ENCODE measurements at regions not wholly inside any gene's neighbourhood (a gene's known extent, or its start where the extent isn't known, plus 50 kb on each side); places are given as distances from the start of the nearest gene placed in this dataset.
A peak's percentile ranks its signal among the peaks of the same experiment; 100 is the strongest.
"Not testable (repeated sequence)": the region's sequence is repeated elsewhere in the genome, so short reads cannot be mapped to it uniquely, and the experiment has no call there.

GRCh38 chr12:17695495-17695894 lies 394.5 kb downstream of the RERGL start:
- DNase-seq: no peak

- DNase-seq: no peak
Measured at GRCh38 chr12:17691369-17691768, 398.6 kb downstream of the RERGL start.

- no peak for DNase-seq
Measured at GRCh38 chr12:17680220-17680619, 409.8 kb downstream of the RERGL start.

- no peak for DNase-seq
Measured at GRCh38 chr12:17666641-17667324, 423.2 kb downstream of the RERGL start.

- DNase-seq: no peak
Measured at GRCh38 chr12:17665839-17666238, 424.2 kb downstream of the RERGL start.

GRCh38 chr12:17661250-17661649 lies 428.7 kb downstream of the RERGL start:
- DNase-seq: no peak

GRCh38 chr12:17652436-17652835 lies 437.6 kb downstream of the RERGL start:
- no peak for DNase-seq

GRCh38 chr12:17642340-17642650 lies 447.7 kb downstream of the RERGL start:
- no peak for DNase-seq

- DNase-seq: no peak
Measured at GRCh38 chr12:17640615-17641014, 449.4 kb downstream of the RERGL start.

GRCh38 chr12:17618831-17619230 lies 471.2 kb downstream of the RERGL start:
- no peak for DNase-seq

GRCh38 chr12:17609701-17610100 lies 480.3 kb downstream of the RERGL start:
- no peak for DNase-seq

GRCh38 chr12:17609153-17609552 lies 480.8 kb downstream of the RERGL start:
- DNase-seq: no peak

- DNase-seq: no peak
Measured at GRCh38 chr12:17595111-17595510, 494.9 kb downstream of the RERGL start.

- DNase-seq: no peak
Measured at GRCh38 chr12:17593715-17594406, 496.1 kb downstream of the RERGL start.

GRCh38 chr12:17592472-17592871 lies 497.5 kb downstream of the RERGL start:
- no peak for DNase-seq

GRCh38 chr12:17591005-17591681 lies 498.9 kb downstream of the RERGL start:
- DNase-seq: no peak

GRCh38 chr12:17588968-17589367 lies 501.0 kb downstream of the RERGL start:
- peak; percentile 47 for DNase-seq

GRCh38 chr12:17579205-17580026 lies 510.6 kb downstream of the RERGL start:
- no peak for DNase-seq

- no peak for DNase-seq
Measured at GRCh38 chr12:17577405-17577804, 512.6 kb downstream of the RERGL start.

GRCh38 chr12:17572250-17572649 lies 517.7 kb downstream of the RERGL start:
- no peak for DNase-seq

GRCh38 chr12:17571047-17571446 lies 518.9 kb downstream of the RERGL start:
- no peak for DNase-seq

- not testable (repeated sequence) for DNase-seq
Measured at GRCh38 chr12:17564630-17565029, 525.4 kb downstream of the RERGL start.

GRCh38 chr12:17550011-17550410 lies 540.0 kb downstream of the RERGL start:
- no peak for DNase-seq

All from NCI-H446 treated with DMSO at 0.1 percent for 48 hours (cell line).